ENCODE measurements at regions not wholly inside any gene's neighbourhood (a gene's known extent, or its start where the extent isn't known, plus 50 kb on each side); places are given as distances from the start of the nearest gene placed in this dataset.
A peak's percentile ranks its signal among the peaks of the same experiment; 100 is the strongest.
"Not testable (repeated sequence)": the region's sequence is repeated elsewhere in the genome, so short reads cannot be mapped to it uniquely, and the experiment has no call there.

DNA sequence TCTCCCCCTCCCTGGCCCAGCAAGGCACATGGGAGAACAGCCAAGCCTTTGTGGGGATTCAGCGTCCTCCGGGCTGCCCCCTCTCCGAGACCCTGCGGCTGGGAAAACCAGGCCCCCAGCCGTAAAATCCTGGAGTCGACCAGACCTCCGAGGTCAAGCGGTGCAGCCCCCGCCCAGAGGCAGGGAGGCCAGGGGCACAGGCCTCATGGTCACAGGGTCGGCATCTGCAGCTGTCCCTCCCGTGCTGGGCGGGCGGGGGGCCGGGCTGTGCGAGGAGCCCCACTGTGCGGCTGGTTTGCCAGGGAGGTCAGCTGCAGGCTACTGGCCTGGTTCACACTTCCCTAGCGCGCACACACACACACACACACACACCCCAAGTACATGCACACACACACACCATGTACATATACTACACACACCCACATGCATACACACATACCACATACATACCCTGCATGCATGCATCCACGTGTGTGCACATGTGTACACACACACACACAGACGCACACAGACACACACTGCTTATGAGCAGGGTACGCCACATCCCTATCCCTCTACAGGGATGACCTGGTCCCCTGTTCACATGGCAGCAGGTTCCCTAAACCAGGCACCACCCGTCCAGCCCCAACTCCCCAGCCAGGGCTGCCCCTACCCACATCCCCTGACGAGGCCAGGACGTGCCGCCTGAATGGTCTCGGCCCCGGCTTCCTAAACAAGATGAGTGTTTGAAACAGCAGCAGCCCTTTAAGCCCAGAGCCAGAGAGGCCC is 108.9 kb upstream of the CIBAR2 start:
- DNase-seq (ENCODE audit: low spot score): no peak

DNA sequence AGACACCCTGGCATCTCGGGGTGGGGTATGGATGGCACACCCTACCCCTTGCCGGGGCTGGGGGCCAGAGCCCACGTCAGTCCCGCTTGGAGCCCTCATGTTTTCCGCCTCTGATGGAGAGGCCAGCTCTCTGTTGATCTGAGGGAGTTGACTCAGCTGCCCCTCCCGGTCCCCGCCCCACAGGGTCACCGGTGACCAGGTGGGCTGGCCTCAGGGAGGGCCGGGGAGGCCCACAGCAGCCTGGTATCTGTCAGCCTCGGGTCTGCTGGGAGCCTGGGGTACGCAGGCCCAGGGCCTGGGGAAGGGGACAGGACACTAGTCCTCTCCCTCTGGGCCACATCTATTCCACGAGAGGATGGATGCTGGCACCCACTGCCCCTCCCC is 109.5 kb upstream of the CIBAR2 start:
- no peak for DNase-seq (ENCODE audit: low spot score)

DNA sequence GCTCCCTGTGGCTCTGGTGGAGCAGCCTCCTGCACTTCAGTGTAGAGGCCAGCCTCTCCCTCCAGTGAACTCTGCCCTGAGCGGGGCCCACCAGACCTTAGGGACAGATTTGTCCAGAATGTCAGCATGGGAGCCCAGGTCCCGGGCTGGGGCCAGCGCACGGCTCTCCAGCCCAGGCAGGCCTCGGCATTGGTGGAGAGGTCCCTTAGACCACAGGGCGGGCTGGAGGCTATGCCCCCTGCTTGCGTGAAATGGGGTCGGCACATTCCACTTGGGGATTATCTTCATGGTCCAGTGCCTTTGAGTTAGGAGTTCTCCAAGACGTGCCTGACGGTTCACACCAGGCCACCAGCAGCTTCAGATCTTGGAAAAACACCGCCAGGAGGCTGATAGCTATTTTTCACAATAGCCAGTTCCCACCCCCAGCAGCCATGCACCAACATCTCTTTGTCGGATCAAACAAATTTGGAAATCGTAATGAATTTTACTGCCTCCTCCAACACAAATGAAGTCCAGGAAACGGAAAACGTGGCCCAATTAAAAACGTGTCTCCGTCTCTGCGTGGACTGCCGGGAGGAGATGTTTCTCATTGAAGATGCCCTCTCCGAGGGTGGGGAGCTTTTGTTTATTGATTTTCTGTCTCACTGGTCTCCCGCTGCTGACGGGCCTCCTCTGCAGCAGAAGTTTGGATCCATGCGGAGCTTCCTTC is 110.0 kb upstream of the CIBAR2 start:
- no peak for DNase-seq (ENCODE audit: low spot score)

DNA sequence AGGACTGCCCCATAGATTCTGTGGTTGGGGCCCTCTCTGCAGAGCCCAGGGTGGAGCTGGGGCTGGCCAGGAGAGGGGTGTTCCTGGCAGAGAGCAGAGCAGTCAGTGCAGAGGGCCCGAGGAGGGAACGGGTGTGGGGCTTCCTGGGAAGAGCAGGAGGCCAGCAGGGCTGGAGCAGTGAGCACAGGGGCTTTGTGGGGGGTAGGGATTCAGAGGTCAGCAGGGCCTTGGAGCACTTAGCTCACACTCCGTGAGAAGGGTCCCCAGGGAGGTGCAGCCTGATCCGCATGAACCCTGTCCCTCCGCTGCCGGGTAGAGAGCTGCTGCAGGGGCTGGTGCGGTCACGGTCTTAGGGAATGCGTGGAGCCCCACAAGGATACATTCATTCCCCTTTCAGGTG is 113.0 kb upstream of the CIBAR2 start:
- no peak for DNase-seq (ENCODE audit: low spot score)

DNA sequence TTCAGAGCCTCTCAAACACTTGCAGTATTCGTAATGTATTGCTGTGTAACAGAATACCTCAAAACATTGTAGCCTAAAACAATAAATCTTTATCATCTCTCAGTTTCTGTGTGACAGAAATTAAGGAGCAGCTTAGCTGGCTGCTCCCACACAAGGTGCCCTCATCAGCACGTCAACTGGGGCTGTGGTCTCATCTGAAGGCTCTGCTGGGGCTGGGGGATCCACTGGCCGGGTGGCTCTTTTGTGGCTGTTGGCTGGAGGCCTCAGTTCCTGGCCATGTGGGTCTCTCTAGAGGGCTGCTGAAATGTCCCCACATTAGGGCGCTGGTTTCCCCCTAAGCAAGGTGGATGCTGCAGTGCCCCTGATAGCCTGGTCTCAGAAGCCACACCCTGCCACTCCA is 113.4 kb upstream of the CIBAR2 start:
- DNase-seq (ENCODE audit: low spot score): no peak

DNA sequence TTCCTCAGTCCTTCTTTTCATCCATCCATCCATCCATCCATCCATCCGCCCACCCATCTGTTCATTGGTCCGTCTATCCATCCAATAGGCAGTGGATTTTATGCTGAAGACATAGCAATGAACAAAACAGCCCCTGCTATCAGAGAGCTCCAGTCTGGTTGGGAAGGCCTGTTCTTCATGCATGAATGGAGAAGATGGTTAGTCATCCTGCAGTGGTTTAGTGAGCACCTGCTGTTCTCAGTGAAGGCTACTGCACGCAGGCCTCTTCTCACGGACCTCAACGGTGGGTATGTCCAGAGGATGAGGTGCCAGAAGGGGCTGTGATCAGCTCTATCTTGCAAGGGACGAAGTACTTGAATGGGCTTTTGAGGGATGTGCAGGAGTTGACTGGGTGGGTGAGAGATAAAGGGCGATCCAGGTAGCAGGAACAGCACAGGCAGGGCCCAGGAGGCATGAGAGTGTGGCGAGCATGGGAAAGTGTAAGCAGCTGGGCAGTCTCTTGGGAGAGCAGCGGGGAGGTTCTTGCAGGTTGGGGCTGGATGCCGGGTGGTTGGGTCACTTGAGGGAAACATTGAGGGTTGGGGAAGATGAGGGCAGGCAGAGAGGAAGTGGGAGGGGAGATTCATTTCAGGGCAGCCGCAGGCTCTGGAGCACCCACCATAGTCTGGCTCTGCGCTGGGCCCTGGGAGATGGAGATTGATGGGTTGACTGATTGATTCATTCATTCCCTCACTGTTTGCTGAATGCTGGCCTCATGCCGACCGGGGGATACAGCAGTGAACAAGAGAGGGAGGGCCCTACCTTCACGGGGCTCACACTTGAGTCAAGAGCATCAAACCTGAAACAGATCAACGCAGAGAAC is 115.0 kb upstream of the CIBAR2 start:
- DNase-seq (ENCODE audit: low spot score): peak; percentile 94

DNA sequence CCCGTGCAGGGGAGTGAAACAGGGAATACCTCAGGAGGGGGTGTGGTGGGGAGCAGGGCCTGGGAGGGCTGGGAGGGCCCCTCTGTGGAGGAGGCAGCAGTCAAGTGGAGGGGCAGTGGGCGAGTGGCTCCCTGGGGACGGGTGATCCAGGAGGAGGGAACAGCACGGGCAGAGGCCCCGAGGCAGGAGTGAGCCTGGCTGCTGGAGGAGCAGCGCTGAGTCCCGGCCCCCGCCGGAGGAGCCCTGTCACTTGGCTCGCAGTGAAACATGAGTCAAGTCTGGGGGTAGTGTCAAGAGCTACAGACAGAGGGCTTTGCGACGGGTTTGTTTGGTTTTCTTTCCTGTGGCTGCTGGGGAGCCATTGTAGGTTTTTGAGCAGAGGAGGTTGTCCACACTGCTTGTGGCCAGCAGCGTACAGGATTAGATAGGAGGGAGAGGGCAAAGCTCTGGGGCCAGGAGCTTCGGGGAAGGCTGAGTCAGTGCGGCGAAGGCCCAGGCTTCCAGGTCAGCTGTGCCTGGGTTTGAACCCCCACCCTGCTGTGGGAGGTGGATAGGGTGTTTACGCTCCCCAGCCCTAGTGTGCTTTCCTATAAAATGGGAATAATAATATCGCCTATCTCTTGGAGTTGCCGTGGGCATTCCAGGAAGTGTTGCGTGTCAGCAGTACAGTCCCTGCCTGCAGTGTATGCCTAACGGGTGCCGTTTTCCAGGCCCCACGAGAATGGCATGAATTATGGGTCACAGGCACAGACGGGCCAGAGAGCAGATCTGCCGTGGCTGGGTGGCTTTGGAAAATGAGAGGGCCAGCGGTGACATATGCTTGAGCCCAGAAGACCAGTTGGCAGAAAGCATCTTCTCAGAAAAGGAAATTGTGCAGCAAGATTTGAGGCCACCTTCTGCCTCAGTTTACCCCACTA is 115.9 kb upstream of the CIBAR2 start:
- DNase-seq (ENCODE audit: low spot score): peak; percentile 58

DNA sequence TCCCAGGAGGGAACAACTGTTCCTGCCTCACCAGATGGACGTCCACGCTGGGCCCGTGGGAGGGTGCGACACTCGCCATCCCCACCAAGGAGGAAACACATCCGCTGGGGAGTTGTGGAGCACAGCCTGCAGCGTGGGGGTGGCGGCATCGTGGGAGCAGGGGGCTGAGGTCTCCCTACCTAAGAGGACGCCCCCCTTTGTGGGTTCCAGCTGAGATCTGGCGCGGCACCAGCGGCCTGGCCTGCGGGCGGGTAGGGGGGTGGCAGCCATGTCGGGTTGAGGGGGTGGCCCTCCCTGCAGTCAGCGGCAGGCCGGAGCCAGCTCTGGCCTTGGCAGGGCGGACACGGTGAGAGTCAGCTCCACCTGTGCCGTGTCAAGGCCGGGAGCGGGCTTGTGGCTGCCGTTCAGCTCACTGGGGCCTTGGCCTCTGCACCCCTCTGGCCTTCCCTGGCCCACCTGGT is 116.7 kb upstream of the CIBAR2 start:
- no peak for DNase-seq (ENCODE audit: low spot score)

DNA sequence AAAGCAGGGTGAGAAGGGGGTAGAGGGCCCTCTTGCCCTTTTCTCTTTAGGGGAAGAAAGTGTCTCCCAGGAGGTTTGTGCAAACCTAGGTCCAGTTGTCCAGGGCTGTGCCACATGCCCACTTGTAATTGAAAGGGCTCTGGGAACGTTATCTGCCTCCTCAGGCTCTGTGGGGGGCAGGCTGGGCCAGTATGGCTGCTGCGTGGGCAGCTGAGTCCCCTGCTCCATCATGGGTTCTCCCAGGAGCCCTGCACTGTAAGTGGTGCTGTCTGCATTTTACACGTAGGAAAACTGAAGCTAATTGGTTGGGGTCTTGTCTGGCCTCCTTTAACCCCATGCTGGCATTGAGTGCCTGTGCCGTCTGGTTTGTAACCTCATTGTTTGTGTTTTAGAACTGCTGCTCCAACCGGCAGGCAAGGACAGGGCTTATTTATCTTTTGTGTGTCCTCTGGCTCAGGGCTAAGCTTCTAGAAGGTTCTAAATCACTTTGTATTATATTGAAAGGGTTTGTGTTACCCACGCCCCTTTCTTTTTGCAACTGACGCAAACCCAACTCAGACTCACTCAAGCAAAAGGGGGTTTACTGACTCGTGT is 117.7 kb upstream of the CIBAR2 start:
- DNase-seq (ENCODE audit: low spot score): no peak

DNA sequence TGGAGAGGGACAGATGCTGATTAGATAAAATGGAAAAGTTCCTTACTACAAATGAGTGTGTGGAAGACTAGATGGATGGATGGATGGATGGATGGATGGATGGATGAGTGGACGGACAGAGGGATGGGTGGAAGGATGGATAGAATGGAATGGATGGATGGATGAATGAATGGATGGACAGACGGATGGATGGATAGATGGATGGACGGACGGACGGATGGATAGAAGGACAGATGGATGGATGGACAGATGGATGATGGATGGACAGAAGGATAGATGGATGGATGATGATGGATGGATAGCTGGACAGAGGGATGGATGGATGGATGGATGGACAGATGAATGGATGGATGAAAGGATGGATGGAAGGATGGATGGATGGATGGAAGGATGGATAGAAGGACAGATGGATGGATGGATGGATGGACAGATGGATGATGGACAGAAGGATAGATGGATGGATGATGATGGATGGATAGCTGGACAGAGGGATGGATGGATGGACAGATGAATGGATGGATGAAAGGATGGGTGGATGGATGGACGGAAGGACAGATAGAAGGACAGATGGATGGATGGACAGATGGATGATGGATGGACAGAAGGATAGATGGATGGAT is 118.6 kb upstream of the CIBAR2 start:
- not testable (repeated sequence) for DNase-seq (ENCODE audit: low spot score)

DNA sequence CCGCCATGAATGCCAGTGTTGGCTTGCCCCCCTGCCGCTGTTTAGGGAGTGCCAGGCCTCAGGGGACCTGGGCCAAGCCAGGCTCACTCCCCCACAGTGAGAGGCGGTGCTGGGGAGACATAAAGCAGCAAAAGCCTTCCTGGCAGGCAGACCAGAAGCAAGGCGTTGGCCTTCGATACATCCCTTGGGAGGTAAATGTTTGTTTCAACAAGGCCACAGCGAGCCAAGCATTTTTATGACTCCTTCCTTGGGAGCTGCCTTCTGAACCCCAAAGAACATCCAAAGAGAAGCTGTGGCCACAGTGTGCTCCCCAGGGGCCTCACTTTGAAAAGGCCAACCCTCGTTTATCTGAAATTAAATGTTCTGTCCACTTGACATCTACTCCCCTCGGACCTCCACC is 119.7 kb upstream of the CIBAR2 start:
- no peak for DNase-seq (ENCODE audit: low spot score)

DNA sequence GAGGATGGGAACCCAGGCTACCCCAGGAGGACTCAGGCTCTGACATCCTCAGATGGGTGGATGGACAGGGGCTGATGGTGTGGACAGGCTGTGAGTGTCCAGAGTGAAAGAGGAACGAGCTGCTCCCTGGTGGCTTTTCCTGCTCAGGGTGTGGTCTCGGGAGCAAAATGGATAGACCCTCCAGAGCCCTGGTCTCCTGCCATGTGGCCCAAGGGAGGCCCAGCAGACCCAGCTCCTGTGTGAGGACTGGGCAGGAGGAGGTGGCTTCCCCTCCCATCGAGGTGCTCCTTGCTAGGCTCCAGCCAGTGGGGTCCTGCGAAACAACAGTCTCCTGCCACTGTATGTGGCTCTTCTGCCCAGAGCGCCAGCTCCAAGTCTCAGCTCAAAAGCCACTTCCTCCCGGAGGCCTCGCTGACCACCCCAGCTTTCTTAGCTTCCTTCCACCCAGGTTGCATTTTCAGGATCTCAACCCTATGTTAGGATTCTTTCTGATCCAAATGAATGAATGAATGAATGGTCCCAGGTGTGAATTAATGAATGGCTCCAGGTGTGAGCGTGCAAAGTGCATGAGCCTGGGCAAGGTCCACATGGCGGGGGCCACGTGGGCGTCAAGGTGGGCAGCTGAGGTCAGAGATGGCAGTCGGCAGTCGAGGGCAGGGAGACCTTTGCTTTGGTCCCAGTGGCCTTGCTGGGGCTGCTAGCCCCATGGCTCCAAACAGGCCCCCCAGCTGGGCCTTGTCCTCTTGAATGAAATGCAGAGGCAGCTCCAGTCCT is 120.3 kb upstream of the CIBAR2 start:
- DNase-seq (ENCODE audit: low spot score): no peak

DNA sequence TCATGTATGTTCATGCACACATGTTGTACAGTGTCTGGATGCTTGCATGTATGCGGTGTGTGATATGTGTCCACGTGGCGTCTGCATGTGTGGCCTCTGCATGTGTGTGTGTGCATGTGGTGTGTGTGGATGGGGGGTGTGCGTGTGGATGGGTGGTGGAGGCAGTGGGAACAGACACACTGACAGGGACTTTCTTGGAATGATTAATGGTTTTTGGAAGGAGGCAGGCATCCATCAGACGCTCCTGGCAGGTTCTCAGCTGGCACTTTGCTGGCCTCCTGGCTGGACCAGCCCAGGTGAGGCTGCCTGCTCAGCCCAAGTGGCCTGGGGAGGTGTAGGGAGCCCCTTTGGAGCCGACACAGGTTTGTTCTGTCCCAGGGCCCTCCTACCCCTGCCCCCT is 121.2 kb upstream of the CIBAR2 start:
- no peak for DNase-seq (ENCODE audit: low spot score)

DNA sequence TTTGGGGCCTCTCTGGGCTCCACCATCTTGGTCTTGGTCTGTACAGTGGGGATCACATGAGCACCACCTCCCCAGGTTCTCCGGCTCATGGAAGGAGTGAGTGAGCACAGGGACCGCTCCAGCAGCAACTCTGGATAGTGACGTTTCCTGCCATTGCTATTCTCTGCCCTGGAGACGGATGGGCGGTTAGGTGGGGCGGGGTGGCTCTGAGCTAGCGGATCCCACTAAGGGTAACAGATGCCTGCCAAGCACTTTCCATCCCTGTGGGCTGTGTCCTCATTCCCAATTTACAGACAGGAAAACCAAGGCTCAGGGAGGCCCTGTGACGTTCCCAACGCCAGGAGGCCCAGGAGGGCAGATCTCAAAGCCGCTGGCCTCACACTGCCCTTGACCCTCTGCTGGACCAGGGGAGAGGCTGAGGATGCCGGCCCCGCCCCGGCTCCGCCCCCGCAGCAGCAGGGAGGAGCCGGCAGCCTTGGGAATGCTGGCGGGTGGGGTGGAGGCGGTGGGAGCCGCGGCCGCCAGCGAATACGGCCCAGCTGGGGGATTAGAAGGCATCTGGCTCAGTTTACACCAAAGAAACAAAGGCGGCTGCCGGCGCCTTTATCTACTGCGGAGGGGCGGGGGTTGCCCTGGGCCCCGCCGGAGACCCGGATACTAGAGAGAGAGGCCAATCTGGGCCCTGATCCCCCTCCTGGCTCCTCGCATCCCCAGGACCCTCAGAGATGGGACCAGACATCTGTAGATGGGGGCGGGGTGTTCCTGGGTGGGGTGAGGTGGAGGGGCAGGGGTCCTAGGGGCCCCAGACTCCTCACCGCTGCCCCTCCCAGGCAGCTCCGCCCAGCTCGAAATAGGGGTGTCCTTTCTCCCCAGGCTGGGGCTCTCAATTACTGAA is 122.3 kb upstream of the CIBAR2 start:
- no peak for DNase-seq (ENCODE audit: low spot score)

DNA sequence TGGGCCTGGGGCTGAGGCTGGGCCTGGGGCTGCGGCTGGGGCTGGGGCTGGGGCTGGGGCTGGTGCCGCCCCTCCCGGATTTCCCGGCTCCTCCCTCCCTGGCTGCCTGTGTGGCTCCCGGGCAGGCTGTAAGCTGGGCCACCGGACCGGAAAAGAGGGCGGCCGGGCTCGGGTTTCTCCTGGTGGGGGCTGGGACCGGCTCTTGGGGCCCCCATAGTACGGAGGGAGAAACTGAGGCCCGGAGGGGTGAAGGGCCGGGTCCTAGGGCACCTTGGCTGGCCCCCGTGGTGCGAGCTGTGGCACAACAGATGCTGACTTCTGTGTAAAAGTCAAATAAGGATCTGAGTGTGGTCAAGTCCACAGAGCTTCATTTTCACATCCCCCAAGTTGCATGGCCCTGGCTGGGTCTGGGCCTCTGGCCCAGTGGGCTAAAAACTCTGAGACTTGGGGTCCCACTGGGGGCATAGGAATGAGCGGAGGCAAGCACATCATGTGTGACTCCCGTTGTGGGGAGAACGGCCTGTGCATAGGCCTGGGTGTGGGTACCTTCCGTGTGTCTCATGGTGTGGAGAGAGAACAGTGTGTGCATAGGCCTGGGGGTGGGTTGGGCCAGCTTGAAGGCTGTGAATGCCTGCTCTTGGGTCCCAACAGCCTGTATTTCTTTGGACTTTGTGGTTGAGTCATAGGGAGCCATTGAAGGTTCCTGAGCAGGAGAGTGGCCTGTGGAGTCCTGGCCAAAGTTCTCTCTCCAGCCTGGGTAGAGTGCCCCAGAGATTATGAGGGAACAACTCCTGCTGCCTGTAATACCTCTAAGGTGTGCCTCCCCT is 123.9 kb upstream of the CIBAR2 start:
- no peak for DNase-seq (ENCODE audit: low spot score)

DNA sequence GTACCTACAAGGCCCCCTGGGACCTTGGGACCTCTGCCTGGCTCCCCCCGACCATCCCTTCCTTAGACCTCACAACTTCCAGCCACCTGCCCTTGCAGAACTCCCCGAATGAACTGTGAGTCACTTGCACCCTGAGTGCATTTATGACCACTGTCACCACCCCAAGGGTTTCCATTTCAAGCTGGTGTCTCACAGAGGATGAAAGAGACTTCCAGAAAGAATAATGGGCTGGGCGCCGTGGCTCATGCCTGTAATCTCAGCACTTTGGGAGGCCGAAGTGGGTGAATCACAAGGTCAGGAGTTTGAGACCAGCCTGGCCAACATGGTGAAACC is 124.5 kb upstream of the CIBAR2 start:
- no peak for DNase-seq (ENCODE audit: low spot score)

DNA sequence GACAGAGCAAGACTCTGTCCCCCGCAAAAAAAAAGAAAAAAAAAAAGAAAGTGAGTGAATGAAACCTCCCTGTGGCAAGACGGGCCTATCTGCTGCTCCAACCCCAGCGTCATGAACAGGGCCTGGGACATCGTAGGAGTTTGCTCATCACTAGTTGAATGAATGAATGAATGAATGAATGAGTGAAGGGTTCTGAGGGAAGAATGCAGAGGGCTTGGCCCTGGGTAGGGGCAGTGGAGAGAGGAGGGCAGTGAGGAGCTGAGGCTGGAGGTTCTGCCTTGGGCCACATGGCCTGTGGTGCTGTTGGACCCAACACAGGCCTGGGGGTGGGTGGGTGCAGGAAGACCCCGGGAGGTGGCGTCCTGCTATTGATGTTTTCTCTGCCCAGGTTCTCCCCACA is 125.5 kb upstream of the CIBAR2 start:
- no peak for DNase-seq (ENCODE audit: low spot score)

DNA sequence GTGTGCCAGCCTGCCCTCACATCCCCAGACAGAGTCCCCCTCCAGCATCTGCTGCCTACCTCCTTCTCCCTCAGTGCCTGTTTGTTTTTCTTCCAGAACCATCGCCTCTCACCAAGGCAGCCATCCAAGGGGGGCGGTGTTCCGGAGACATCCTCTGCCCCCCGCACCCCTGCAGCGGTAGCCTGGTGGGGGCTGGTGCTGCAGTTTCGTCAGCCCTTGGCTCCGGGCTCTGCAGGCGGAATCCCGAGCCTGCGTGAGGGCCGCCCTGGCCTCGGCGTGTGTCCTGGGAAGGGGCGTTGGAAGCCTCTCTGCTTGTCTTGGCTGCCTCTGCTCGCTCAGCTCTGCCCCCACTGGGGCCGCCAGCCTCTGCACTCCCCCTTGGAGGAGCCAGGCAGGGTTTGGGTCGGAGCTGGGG is 126.0 kb upstream of the CIBAR2 start:
- DNase-seq (ENCODE audit: low spot score): no peak
